ENCODE measurements at regions not wholly inside any gene's neighbourhood (a gene's known extent, or its start where the extent isn't known, plus 50 kb on each side); places are given as distances from the start of the nearest gene placed in this dataset.

- no peak for TF ChIP-seq ZNF462 (CRISPR knock-in tag; IDR thresholded peaks at IDR 0.05)
These were observed 92.6 kb upstream of the KIF5B start (continued) for GRCh38 chr10:32148864-32149251.

GRCh38 chr10:32147730-32148129 lies 91.5 kb upstream of the KIF5B start:
- no peak for ATAC-seq
- DNase-seq (ENCODE audit: low spot score): no peak
- TF ChIP-seq ZNF331 (CRISPR knock-in tag; IDR thresholded peaks at IDR 0.05; ENCODE audit: low read depth): no peak
- TF ChIP-seq STAT1 (IDR thresholded peaks at IDR 0.05; ENCODE audit: unreplicated experiment): no peak
- TF ChIP-seq ZNF114 (CRISPR knock-in tag; IDR thresholded peaks at IDR 0.05): no peak
- TF ChIP-seq EZH2phosphoT487 (IDR thresholded peaks at IDR 0.05; ENCODE audit: unreplicated experiment): no peak
- no peak for TF ChIP-seq NANOG (IDR thresholded peaks at IDR 0.05; ENCODE audit: borderline replicate concordance)
- no peak for TF ChIP-seq EZH2 (IDR thresholded peaks at IDR 0.05; ENCODE audit: low read depth, unreplicated experiment)
- no peak for TF ChIP-seq CREB1 (CRISPR knock-in tag; IDR thresholded peaks at IDR 0.05; ENCODE audit: low read depth)
- no peak for TF ChIP-seq POLR2AphosphoS5 (IDR thresholded peaks at IDR 0.05; ENCODE audit: low read depth)
- no peak for TF ChIP-seq ETS1 (IDR thresholded peaks at IDR 0.05)
- TF ChIP-seq ZNF462 (CRISPR knock-in tag; IDR thresholded peaks at IDR 0.05): no peak

More at GRCh38 chr10:32147730-32148129, 91.5 kb upstream of the KIF5B start:
- no peaks in the 10 kb centered on the region for H3K36me3 ChIP-seq (ENCODE audit: insufficient read depth)
- H4K20me1 ChIP-seq (replicated peaks; ENCODE audit: insufficient read depth): no peaks in the 10 kb centered on the region
- peaks cover 5% of the 10 kb centered on the region; the same call in 1 of the 2 replicates for H3K9me2 ChIP-seq (ENCODE audit: insufficient read depth)
- Mint-ChIP-seq H3K27me3 (ENCODE audit: insufficient read depth, low read depth, poor library complexity) (no peaks in the 10 kb centered on the region), H3K27ac (no peak overlapping the region), H3K4me1 (peaks cover 17% of the 10 kb centered on the region), H3K36me3 (ENCODE audit: low read depth) (no peaks in the 10 kb centered on the region), H3K9me3 (peaks cover 4% of the 10 kb centered on the region), H3K4me3 (no peak overlapping the region)
- H3K27ac ChIP-seq (ENCODE audit: low read depth): no peak overlapping the region
- no peak overlapping the region for H3K4me2 ChIP-seq
- H3K79me2 ChIP-seq (replicated peaks; ENCODE audit: insufficient read depth): no peaks in the 10 kb centered on the region
- H3F3A ChIP-seq (replicated peaks; ENCODE audit: low read depth): no peaks in the 10 kb centered on the region
- H3K4me1 ChIP-seq (ENCODE audit: insufficient read depth): no peaks in the 10 kb centered on the region
- H3K27me3 ChIP-seq (ENCODE audit: insufficient read depth): no peaks in the 10 kb centered on the region
- H3K4me3 ChIP-seq: no peak overlapping the region
- H2AFZ ChIP-seq: no peak overlapping the region
